ENCODE measurements at regions not wholly inside any gene's neighbourhood (a gene's known extent, or its start where the extent isn't known, plus 50 kb on each side); places are given as distances from the start of the nearest gene placed in this dataset.

DNA sequence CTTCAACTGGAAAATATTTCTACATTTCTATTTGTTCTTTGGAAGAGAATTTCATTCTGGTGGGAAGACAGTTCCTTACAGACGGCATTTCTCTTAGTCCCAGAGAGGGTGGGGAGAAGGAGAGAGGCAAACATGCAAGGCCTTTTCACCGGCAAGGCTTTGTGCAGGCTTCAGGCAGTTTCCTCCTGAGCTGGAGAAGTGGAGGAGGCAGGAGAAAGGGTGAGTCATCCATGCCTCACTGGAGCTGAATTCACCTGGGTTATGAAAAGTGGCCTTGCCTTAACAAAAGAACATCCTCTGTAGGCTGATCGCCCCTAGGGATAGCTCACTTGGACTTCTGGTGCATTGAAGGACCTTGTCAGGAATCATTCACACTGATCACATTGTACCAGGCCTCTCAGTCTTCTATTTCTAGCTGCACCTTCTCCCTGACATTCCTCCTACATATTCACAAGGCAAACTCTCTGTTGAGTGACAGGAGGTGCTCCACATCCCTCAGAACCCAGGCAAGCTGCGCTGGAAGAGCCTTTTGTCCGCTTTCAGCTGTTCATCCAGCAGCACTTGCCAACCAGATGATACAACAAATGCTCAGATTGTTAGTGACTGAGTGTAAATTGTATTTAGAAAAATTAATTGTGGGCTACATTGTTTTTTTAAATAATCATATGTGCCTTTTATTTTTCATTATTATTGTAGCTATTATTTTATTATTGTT is 796.1 kb downstream of the DCDC2C start:
- DNase-seq (ENCODE audit: low spot score): no peak

GRCh38 chr2:4501525-4501924 is 798.1 kb downstream of the DCDC2C start:
- no peak for DNase-seq (ENCODE audit: low spot score)

GRCh38 chr2:4502230-4502843 is 799.0 kb downstream of the DCDC2C start:
- DNase-seq (ENCODE audit: low spot score): no peak

GRCh38 chr2:4507661-4508060 is 804.3 kb downstream of the DCDC2C start:
- DNase-seq (ENCODE audit: low spot score): no peak

- no peak for DNase-seq (ENCODE audit: low spot score)
These were observed 812.7 kb downstream of the DCDC2C start for GRCh38 chr2:4515871-4516761.

DNA sequence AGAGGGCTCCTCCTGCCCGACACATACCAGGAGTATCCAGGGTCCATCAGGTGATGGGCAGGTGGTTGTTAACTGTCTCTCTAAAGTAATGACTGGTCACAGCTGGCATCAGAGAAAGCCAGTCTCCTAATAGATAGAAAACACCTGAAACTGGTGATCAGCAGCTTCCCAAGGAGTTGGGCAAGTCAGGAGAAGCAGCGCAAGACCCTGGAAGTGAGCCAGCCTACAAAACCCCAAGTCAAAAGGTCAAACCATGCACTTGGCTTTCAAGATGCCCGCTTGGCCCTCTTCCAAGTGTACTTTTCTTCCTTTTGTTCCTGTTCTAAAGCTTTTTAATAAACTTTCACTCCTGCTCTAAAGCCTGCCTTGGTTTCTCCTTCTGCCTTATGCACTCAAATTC is 815.2 kb downstream of the DCDC2C start:
- no peak for DNase-seq (ENCODE audit: low spot score)

DNA sequence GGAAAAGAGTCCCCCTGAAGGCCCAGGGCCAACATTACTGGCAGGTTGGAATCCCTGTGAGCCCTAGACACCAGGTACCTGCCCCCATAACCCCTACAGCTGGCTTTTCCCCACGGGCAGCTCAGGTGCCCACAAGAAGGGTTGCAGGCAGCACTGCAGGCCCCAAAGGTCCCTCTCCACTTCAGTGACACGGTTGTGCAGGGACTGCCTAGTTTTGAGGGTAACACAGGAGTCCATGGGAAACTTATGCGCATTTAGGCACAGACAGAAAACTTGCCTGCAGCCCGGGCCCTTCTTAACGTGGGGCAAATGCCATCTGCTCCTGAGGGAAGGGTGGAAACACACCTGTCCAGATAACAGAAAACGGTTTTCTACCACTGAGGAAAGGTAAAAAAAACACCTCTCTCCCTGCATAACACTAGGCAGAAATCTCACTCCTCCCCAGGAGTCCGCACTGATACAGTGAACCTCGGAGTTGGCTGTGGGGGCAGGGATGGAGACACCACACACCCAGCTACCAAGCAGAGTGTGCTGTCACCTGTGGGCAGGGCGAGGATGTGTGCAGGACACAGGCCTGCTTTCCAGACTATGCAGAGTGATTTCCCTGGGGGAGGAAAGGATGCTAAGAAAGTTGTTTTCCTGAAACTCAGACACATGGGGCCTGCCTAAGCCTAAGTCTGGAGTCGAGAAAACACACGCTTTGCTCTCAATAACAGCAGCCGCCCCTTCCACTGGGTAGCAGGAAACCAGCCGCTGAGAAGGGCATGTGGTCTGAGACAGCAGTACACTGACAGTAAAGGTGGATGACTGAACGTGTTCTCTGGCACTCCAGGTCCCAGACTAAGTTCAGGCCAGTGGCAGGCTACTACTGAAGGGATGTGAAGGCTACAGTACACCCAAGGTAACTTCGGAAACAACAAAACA is 819.4 kb downstream of the DCDC2C start:
- DNase-seq (ENCODE audit: low spot score): no peak

DNA sequence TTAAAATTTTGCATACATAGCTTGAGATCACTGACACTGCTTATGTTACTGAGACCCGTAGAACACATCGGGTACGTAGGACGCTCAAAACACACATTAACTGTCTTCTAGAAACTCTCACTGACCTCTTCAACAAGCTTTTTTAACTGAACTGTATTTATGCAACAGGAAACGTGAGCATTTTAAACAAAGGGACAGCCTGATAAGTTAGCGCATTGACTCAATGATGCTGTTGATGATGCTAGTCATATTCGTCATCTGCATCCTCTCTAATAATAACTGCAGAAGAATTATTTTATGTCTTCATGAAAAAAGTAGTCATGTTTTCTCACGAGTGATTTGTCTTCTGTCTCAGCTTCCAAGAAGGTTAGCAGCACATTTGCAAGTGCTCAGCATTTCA is 824.0 kb downstream of the DCDC2C start:
- no peak for DNase-seq (ENCODE audit: low spot score)

DNA sequence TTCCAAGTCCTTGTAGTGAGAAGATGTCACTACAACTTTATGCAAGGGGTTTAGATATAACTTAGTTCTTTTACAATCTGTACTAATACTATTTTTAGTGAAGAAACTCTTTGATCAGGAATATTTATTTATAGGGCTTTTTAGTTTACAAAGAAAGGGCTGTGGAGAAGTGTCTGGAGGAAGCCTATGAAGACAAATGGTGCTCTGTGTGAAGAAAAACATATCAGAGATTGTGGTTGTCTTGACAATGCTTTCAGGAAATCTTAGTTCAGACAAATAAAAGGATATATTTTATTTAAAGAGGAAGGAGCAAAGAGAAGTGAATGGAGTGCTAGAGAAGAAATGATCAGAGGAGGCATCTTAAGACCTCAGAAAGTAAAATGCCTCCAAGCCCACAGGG is 824.9 kb downstream of the DCDC2C start:
- DNase-seq (ENCODE audit: low spot score): no peak

DNA sequence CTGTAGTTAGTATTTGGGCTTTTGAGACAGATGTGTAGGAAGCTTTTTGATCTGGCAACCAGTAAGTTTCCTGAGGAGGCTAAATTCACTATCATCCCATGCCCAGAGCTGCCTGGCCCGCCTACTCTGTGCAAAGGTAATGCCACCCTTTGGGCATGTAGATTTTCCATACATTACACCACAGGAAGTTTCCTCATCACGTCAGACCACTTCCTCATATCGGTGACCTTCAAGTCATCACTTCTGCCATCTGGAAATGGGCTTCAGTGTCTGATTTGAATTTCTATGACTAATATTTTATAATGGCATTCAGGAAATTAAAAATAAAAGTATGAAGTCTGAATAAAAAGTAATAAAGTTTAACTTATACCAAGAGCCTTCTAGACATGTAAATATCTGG is 825.4 kb downstream of the DCDC2C start:
- DNase-seq (ENCODE audit: low spot score): no peak

- no peak for DNase-seq (ENCODE audit: low spot score)
These were observed 826.4 kb downstream of the DCDC2C start for GRCh38 chr2:4529738-4530137.

DNA sequence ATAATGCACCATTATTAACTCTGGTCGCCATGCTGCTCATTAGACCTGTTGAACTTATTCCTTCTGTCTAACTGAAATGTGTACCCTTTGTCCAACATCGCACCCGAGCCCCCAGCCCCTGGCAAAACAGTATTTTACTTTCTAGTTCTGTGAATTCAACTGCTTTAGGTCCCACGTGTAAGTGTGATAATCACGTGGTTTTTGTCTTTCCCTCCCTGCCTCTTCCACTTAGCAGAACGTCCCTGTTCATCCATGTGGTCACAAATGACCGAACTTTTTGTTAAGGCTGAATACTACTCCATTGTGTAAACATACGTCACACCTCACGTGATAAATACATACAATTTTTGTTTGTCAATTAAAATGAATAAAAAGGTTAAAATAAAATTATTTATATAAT is 826.9 kb downstream of the DCDC2C start:
- no peak for DNase-seq (ENCODE audit: low spot score)

DNA sequence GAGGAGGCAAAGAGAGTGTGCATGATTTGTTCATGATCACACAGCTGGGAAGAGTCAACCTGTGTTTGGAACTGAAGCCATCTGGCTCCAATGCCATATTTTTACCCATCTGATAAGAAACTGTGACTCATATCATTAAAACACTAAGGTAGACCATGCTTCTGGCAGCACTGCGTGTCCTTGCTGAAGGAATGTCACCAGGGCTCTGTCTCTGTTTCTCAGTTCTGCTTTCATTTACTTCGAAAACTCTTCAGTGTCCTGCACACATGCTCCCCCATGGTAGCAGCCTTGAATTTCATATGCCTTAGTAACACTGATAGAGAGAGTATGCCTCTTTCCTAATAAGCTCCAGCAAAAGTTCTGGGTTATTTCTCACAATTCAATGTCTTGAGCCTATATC is 830.4 kb downstream of the DCDC2C start:
- DNase-seq (ENCODE audit: low spot score): no peak

GRCh38 chr2:4539121-4539520 is 835.7 kb downstream of the DCDC2C start:
- no peak for DNase-seq (ENCODE audit: low spot score)

GRCh38 chr2:4549666-4550210 is 846.4 kb downstream of the DCDC2C start:
- DNase-seq (ENCODE audit: low spot score): no peak

DNA sequence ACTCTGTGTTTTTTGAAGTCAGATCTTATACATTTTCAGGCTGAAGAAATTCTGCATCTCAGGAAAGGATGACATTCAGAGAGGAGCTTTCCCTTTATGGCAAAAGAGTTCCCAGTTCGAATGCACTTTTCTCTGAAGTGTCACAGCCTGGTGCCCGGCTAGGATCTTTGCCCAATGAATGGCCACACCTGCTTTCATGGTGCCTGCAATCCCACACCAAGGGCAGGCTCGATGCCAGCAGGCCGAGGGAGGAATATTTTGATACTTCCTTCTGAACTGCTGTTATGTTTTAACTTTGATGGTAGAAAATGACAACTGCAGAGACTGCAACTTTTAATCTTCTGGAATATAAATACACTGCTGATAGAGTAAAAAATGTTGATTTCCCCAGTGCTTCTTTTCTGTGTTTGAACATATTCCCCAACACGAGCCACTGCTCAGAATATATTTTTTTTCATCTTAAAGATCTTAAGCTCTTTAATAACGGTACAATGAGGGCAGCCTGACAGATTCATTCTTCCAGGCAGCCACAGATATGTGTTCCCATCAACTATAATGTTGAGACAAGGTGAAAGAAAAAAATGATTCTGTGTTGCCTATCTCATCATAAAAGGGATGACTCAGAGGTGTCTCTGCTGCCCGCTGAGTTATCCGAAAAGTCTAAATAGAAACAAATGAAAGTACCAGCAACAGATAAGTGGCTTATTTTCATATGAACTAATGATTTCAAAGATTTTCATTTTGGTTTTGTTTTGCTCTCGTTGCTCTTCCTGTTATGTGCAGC is 848.5 kb downstream of the DCDC2C start:
- no peak for DNase-seq (ENCODE audit: low spot score)

GRCh38 chr2:4553241-4553640 is 849.9 kb downstream of the DCDC2C start:
- DNase-seq (ENCODE audit: low spot score): no peak

DNA sequence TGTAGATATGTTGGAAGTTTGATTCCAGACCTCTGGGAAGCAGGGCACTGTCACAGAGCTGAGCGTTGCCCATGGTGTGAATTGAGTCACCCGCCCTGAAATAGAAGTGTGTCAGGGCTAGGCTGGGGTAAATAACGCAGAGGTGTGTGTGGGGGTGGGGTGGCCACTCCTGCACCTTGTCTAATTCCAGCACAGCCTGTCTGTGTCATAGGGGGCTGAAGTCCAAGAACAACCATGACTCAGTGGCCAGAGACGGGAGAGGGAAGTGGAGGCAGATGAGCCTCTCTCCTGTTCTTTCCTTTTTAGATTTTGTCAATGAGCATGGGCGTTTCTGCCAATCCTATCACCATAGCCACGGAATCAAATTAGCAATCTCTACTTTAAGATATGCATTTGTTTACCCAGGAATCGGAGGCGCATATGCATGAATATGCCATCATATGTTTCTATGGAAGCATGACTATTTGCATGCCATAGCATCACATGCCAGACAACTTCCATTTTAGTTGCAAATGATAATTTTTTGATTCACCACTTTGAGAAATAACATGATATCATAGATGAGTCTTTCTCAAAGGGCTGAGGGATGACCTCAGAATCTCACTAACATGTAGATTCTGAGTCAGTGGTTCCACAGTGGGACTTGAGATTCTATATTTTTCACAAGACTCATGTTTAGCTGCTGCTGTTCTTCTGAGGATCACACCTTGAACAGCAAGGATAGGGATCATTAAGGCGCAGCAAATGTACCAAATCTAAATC is 852.9 kb downstream of the DCDC2C start:
- DNase-seq (ENCODE audit: low spot score): no peak

- DNase-seq (ENCODE audit: low spot score): no peak
These were observed 857.8 kb downstream of the DCDC2C start for GRCh38 chr2:4561196-4561595.

- no peak for DNase-seq (ENCODE audit: low spot score)
These were observed 872.7 kb downstream of the DCDC2C start for GRCh38 chr2:4576075-4576474.
